ENCODE measurements at regions not wholly inside any gene's neighbourhood (a gene's known extent, or its start where the extent isn't known, plus 50 kb on each side); places are given as distances from the start of the nearest gene placed in this dataset.
A peak's percentile ranks its signal among the peaks of the same experiment; 100 is the strongest.

DNA sequence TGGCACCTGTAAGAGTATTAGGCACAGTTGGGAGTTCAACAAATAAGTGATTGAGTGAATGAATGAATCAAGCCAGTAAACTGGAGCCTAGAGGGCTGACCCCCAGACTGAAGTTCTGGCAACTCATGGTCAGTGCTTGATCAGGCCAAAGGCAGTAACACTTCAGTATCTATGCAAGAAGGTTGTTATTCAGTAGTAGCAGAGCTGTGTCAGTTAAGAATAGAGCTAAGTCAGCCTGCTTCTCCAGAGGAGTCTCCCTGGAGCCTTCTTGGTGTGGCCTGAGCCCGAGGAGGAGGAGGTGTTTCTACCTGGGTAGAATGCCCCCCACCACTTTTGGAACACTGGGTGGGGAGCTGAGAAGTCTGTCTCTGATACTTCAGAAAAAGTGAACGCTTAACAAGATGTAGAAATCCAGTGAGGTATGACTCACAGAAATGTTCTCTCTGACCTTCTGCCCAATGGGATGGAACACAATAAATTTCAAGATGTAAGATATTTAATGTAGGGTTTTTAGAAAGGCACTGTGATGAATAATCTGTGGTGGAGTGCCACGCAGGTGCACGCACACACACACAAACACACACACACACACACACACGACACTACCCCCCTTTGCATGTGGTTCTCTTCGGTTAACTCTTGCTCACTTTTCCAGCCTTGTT is 219.9 kb downstream of the HIPK3 start:
- TF ChIP-seq, protein P1, sequence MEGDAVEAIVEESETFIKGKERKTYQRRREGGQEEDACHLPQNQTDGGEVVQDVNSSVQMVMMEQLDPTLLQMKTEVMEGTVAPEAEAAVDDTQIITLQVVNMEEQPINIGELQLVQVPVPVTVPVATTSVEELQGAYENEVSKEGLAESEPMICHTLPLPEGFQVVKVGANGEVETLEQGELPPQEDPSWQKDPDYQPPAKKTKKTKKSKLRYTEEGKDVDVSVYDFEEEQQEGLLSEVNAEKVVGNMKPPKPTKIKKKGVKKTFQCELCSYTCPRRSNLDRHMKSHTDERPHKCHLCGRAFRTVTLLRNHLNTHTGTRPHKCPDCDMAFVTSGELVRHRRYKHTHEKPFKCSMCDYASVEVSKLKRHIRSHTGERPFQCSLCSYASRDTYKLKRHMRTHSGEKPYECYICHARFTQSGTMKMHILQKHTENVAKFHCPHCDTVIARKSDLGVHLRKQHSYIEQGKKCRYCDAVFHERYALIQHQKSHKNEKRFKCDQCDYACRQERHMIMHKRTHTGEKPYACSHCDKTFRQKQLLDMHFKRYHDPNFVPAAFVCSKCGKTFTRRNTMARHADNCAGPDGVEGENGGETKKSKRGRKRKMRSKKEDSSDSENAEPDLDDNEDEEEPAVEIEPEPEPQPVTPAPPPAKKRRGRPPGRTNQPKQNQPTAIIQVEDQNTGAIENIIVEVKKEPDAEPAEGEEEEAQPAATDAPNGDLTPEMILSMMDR (IDR thresholded peaks at IDR 0.05; ENCODE audit: insufficient read depth, low read length) = no peak
- no peak overlapping the region for H3K4me3 ChIP-seq (ENCODE audit: low read depth, low read length)
- peak; percentile 17 for DNase-seq (ENCODE audit: low read depth)

DNA sequence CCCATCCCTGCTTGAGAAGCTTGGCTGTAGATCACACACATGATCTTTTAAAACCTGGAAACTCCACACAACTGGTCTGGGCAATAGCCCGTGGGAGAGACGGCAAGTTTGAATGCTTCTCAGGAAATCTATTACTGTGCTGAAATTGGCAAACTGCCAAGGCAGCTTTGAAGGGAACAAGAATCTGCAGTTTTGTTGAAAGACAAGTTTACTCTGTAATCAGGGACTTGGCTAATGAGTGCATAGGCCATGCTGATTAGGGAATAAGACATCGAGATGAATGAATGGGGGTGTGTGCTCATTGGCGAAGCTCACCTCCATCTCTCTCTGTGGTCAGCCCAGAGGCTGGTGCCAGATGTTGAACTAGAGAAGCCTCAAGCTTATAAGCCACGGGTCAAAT is 218.8 kb downstream of the HIPK3 start:
- no peak overlapping the region for H3K4me3 ChIP-seq (ENCODE audit: low read depth, low read length)
- peak; percentile 90 for DNase-seq (ENCODE audit: low read depth)
- TF ChIP-seq, protein P1 (IDR thresholded peaks at IDR 0.05; ENCODE audit: insufficient read depth, low read length) = no peak

DNA sequence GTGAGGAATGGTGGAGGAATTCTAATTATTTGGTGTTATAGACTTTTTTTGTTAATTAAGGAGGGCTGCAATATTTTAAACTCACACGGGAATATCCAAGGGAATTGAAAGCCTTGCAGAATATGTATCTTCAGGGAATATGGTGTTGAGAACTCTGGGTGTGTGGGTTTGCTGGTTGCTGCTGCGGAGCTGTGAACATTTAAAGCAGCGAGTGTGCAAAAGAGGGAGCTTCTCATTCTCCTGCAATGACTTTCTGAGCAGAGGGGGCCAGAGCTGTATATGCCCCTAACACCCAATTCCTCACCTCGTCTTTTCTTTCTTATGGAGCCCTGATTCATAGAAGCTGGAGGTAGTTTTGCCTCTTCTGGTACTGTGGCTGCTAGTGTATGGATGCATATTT is 217.7 kb downstream of the HIPK3 start:
- no peak overlapping the region for H3K4me3 ChIP-seq (ENCODE audit: low read depth, low read length)
- TF ChIP-seq, protein P1 (IDR thresholded peaks at IDR 0.05; ENCODE audit: insufficient read depth, low read length) = no peak
- no peak for DNase-seq (ENCODE audit: low read depth)

DNA sequence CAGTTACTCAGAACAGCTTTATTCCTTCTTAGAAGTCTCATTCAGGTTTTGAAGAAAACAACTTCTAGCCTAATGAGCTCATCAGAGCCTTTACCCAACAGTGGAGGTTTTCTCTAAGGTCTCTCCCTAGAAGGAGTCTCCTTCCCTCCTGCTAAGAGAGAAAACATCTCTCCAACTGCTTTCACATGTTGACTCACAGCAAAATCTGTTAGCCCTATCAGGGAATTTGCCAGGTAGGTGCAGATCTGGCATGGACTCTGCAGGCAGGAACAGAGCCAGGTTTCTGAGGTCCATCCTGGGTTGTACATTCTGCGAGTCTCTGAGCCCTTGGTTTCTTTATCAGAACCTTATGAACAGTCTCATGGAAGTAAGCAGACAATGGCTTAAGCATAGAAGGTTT is 214.4 kb downstream of the HIPK3 start:
- DNase-seq (ENCODE audit: low read depth) = peak; percentile 27
- TF ChIP-seq, protein P1 (IDR thresholded peaks at IDR 0.05; ENCODE audit: insufficient read depth, low read length) = no peak

DNA sequence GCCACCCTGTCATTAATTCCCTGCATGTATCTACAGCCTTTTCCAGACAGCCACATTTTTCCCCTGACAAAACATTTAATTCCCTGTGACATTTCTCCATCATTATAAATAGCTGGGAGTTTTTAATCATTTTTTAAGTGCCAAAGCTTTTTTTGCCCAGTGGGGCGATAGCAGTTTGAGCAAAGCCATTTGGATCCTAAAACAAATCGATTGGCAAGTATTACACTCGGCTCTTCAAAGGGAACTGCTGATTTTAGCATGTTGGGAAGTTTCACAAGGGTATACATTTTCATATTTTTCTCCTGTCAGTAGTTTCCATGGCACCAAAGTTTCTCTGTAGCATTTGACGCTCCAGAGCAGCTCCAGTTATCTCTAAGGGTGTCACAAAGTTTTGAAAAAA is 210.8 kb downstream of the HIPK3 start:
- TF ChIP-seq, protein P1 (IDR thresholded peaks at IDR 0.05; ENCODE audit: insufficient read depth, low read length) = no peak
- no peak overlapping the region for H3K4me3 ChIP-seq (ENCODE audit: low read depth, low read length)
- no peak for DNase-seq (ENCODE audit: low read depth)

More for the DNA sequence above, 214.4 kb downstream of the HIPK3 start:
- H3K4me3 ChIP-seq (ENCODE audit: low read depth, low read length) = no peak overlapping the region

DNA sequence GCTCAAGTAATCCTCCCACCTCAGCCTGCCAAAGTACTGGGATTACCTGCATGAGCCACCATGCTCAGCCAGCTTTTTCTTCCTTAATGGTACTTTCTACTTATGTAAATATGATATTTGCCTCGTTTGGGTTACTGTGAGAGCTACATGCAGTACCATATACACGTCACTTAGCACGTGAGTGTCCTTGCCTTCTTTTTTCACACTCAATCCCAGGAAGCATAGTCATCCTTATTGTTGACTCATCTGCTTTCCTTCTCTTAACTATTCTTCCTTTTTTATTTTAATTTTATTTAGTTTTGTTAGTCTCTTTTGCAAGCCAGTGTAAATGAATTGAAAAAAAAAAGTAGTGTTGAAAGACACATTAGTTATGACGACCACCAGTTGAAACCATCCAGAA is 205.9 kb downstream of the HIPK3 start:
- TF ChIP-seq, protein P1 (IDR thresholded peaks at IDR 0.05; ENCODE audit: insufficient read depth, low read length) = no peak
- no peak overlapping the region for H3K4me3 ChIP-seq (ENCODE audit: low read depth, low read length)
- DNase-seq (ENCODE audit: low read depth) = peak; percentile 19

Data from fibroblast of the aortic adventitia (primary cell).